ENCODE measurements at regions not wholly inside any gene's neighbourhood (a gene's known extent, or its start where the extent isn't known, plus 50 kb on each side); places are given as distances from the start of the nearest gene placed in this dataset.

DNA sequence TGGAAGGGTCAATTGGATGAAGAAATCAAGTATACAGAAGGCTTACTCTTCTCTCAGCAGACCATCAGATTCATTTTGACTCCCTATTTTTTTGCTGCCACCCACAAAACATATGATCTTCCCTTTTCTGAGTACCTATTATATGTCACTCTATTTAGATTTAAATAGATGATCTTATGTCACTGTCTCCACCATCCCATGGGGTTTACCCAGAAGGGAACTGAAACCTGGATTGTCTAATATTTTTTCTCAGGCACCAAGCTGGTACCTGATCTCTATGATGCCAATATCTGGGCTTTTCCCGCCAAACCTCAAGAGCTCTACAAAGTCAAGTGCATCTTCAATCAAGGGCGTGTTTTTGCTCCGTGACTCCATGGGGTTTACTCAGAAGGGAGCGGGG, 118.7 kb downstream of the GAS1 start:
- CTCF ChIA-PET, result no interaction called here

More for the DNA sequence above, 118.7 kb downstream of the GAS1 start:
- WGBS (ENCODE audit: low lambda C conversion rate), result 82% methylated on average over 4 of the region's 4 CpGs
- Histone ChIP-seq H3K4me2 (no peak overlapping the region), H3K27ac (ENCODE audit: low read depth in 2 of 2, low read length in 1 of 2) (no peak overlapping the region), H3K4me1 (ENCODE audit: control insufficient read depth in 1 of 2, insufficient read depth in 2 of 2, low read depth in 1 of 2, low read length in 1 of 2) (no peaks in the 10 kb centered on the region), H3F3A (replicated peaks; ENCODE audit: insufficient read depth) (no peaks in the 10 kb centered on the region), H3K27me3 (ENCODE audit: insufficient read depth) (no peaks in the 10 kb centered on the region), H2AFZ (ENCODE audit: low read depth) (no peak overlapping the region), H3K9ac (no peak overlapping the region), H3K79me2 (ENCODE audit: insufficient read depth) (no peaks in the 10 kb centered on the region), H3K36me3 (replicated peaks in 1 of 2; ENCODE audit: control insufficient read depth in 1 of 2, insufficient read depth in 2 of 2, low read length in 1 of 2) (no peaks in the 10 kb centered on the region), H3K4me3 (ENCODE audit: low read depth in 2 of 2, low read length in 1 of 2) (no peak overlapping the region), H3K9me2 (no peaks in the 10 kb centered on the region), H3K9me3 (no peaks in the 10 kb centered on the region), H4K20me1 (ENCODE audit: insufficient read depth) (no peaks in the 10 kb centered on the region)
- no peak for DNase-seq
- no peak for TF ChIP-seq SMC3 (IDR thresholded peaks at IDR 0.05; ENCODE audit: low read depth, low read length)
- TF ChIP-seq MAX (IDR thresholded peaks at IDR 0.05; ENCODE audit: low read depth), result no peak
- TF ChIP-seq USF1 (IDR thresholded peaks at IDR 0.05; ENCODE audit: borderline replicate concordance, low read depth), result no peak
- TF ChIP-seq, protein P1, sequence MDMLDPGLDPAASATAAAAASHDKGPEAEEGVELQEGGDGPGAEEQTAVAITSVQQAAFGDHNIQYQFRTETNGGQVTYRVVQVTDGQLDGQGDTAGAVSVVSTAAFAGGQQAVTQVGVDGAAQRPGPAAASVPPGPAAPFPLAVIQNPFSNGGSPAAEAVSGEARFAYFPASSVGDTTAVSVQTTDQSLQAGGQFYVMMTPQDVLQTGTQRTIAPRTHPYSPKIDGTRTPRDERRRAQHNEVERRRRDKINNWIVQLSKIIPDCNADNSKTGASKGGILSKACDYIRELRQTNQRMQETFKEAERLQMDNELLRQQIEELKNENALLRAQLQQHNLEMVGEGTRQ (IDR thresholded peaks at IDR 0.05; ENCODE audit: borderline replicate concordance, low read depth, low read length), result no peak
- TF ChIP-seq, protein P2, sequence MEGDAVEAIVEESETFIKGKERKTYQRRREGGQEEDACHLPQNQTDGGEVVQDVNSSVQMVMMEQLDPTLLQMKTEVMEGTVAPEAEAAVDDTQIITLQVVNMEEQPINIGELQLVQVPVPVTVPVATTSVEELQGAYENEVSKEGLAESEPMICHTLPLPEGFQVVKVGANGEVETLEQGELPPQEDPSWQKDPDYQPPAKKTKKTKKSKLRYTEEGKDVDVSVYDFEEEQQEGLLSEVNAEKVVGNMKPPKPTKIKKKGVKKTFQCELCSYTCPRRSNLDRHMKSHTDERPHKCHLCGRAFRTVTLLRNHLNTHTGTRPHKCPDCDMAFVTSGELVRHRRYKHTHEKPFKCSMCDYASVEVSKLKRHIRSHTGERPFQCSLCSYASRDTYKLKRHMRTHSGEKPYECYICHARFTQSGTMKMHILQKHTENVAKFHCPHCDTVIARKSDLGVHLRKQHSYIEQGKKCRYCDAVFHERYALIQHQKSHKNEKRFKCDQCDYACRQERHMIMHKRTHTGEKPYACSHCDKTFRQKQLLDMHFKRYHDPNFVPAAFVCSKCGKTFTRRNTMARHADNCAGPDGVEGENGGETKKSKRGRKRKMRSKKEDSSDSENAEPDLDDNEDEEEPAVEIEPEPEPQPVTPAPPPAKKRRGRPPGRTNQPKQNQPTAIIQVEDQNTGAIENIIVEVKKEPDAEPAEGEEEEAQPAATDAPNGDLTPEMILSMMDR (IDR thresholded peaks at IDR 0.05), result no peak
- TF ChIP-seq ELF1 (IDR thresholded peaks at IDR 0.05), result no peak
- TF ChIP-seq RAD21 (IDR thresholded peaks at IDR 0.05; ENCODE audit: low read length), result no peak
- TF ChIP-seq RXRA (IDR thresholded peaks at IDR 0.05; ENCODE audit: borderline replicate concordance, low read depth), result no peak
- TF ChIP-seq, protein P3, sequence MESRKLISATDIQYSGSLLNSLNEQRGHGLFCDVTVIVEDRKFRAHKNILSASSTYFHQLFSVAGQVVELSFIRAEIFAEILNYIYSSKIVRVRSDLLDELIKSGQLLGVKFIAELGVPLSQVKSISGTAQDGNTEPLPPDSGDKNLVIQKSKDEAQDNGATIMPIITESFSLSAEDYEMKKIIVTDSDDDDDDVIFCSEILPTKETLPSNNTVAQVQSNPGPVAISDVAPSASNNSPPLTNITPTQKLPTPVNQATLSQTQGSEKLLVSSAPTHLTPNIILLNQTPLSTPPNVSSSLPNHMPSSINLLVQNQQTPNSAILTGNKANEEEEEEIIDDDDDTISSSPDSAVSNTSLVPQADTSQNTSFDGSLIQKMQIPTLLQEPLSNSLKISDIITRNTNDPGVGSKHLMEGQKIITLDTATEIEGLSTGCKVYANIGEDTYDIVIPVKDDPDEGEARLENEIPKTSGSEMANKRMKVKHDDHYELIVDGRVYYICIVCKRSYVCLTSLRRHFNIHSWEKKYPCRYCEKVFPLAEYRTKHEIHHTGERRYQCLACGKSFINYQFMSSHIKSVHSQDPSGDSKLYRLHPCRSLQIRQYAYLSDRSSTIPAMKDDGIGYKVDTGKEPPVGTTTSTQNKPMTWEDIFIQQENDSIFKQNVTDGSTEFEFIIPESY (IDR thresholded peaks at IDR 0.05; ENCODE audit: borderline replicate concordance, low read depth), result no peak
- no peak for TF ChIP-seq PBX3 (IDR thresholded peaks at IDR 0.05)
- POLR2A ChIA-PET, result no interaction called here

Data from SK-N-SH (cell line).